HCT116 (cell line): ENCODE measurements at regions not wholly inside any gene's neighbourhood (a gene's known extent, or its start where the extent isn't known, plus 50 kb on each side); places are given as distances from the start of the nearest gene placed in this dataset.

ENCODE experiments used
- ATAC-seq: fragments of 200-7000 bp; cut with Tn5 transposase; 2 replicates; pipeline ENCODE4 v1.9.1; 2020; ENCODE audit warnings: mild to moderate bottlenecking, moderate library complexity
- BruUV-seq: library from RNA; stranded (reverse); fragments of 400-500 nt; replicated peaks from 2 replicates; lab custom pipeline; 2021; lab: Mats Ljungman, UMichigan
- CTCF ChIA-PET: fragments of 300-600 bp; sonication (Branson Sonifier 250); formaldehyde crosslinking; loops from one replicate; lab custom pipeline; 2021; ENCODE audit warnings: antibody characterized with exemption; lab: Charles Lee
- POLR2A ChIA-PET: fragments of 300-600, 350-600 bp; sonication (Branson Sonifier 250); formaldehyde crosslinking; loops from one replicate; lab custom pipeline; 2021; ENCODE audit warnings: antibody characterized with exemption; lab: Charles Lee
- RAD21 ChIA-PET, 2 experiments: fragments of 300-600 bp; sonication (Branson Sonifier 250); formaldehyde crosslinking; loops; one replicate each; lab custom pipeline; 2023; ENCODE audit warnings: low total read pairs in 2 of 2; ENCODE audit not compliant: uncharacterized antibody in 2 of 2, unreplicated experiment in 2 of 2, low non-redundant PET in 1 of 2; lab: Charles Lee
- DNase-seq: peaks from one replicate; pipeline ENCODE4 v3.0.0-alpha.2; 2010; ENCODE audit warnings: low read depth, low spot score
- H2AFZ ChIP-seq: fragments of 200-600 bp; shearing (Covaris generic), sonication (generic); 2 replicates; pipeline ENCODE4 v1.6.1; 2017; ENCODE audit warnings: low read depth, mixed run types, mixed read lengths, antibody characterized with exemption, low read length; ENCODE audit not compliant: poor library complexity, severe bottlenecking
- H3K27ac ChIP-seq: 2 replicates; pipeline ENCODE4 v1.5.1; 2012; ENCODE audit warnings: low read depth, low read length
- H3K27me3 ChIP-seq: fragments of 200-600 bp; sonication (generic); 2 replicates; pipeline ENCODE4 v1.6.1; 2016; ENCODE audit warnings: mixed run types, low read length, mixed read lengths; ENCODE audit not compliant: insufficient read depth
- H3K36me3 ChIP-seq, 2 experiments: fragments of 200-500 bp in 1 of 2; fragments of 200-600 bp in 1 of 2; sonication (Bioruptor generic) in 1 of 2; sonication (generic) in 1 of 2; 2 replicates each; pipeline versions ENCODE4 v1.5.1 to v1.6.1; 2014 to 2016; ENCODE audit warnings: low read length in 2 of 2, inconsistent platforms in 1 of 2, mixed read lengths in 1 of 2, mixed run types in 1 of 2; ENCODE audit not compliant: insufficient read depth in 2 of 2, control insufficient read depth in 1 of 2
- H3K4me1 ChIP-seq, 2 experiments: fragments of 200-600 bp in 1 of 2; sonication (generic) in 1 of 2; 2 replicates each; pipeline versions ENCODE4 v1.5.1 to v1.6.1; 2012 to 2017; ENCODE audit warnings: low read length in 2 of 2, inconsistent platforms in 1 of 2, mild to moderate bottlenecking in 1 of 2, mixed read lengths in 1 of 2, mixed run types in 1 of 2, moderate library complexity in 1 of 2; ENCODE audit not compliant: insufficient read depth in 2 of 2, control insufficient read depth in 1 of 2
- H3K4me2 ChIP-seq: fragments of 200-600 bp; sonication (generic); 2 replicates; pipeline ENCODE4 v1.6.1; 2017; ENCODE audit warnings: mixed run types, low read length, mixed read lengths
- H3K4me3 ChIP-seq, 2 experiments: fragments of 200-600 bp in 1 of 2; sonication (generic) in 1 of 2; replicated peaks in 1 of 2; 2 replicates each; pipeline ENCODE4 v1.5.1; 2011 to 2016; ENCODE audit warnings: low read length in 2 of 2, control low read depth in 1 of 2, low read depth in 1 of 2, mild to moderate bottlenecking in 1 of 2, mixed read lengths in 1 of 2, mixed run types in 1 of 2
- H3K79me2 ChIP-seq: fragments of 200-600 bp; sonication (generic); 2 replicates; pipeline ENCODE4 v1.6.1; 2017; ENCODE audit warnings: mild to moderate bottlenecking, mixed run types, low read length, moderate library complexity, mixed read lengths; ENCODE audit not compliant: insufficient read depth
- H3K9ac ChIP-seq: fragments of 200-600 bp; sonication (generic); 2 replicates; pipeline ENCODE4 v1.6.1; 2016; ENCODE audit warnings: low read length, mixed read lengths
- H3K9me2 ChIP-seq: fragments of 200-600 bp; sonication (generic), shearing (Covaris generic); 2 replicates; pipeline ENCODE4 v1.6.1; 2017; ENCODE audit warnings: mixed run types, mild to moderate bottlenecking, moderate library complexity; ENCODE audit not compliant: insufficient read depth
- H3K9me3 ChIP-seq, 2 experiments: fragments of 200-500 bp in 1 of 2; fragments of 200-600 bp in 1 of 2; sonication (Bioruptor generic) in 1 of 2; sonication (generic) in 1 of 2; 2 replicates each; pipeline ENCODE4 v1.6.1; 2014 to 2017; ENCODE audit warnings: low read length in 2 of 2, mixed read lengths in 2 of 2, inconsistent platforms in 1 of 2, low read depth in 1 of 2, mild to moderate bottlenecking in 1 of 2, mixed run types in 1 of 2, moderate library complexity in 1 of 2; ENCODE audit not compliant: control insufficient read depth in 1 of 2, insufficient read depth in 1 of 2
- H4K20me1 ChIP-seq: fragments of 200-600 bp; sonication (generic), shearing (Covaris generic); 2 replicates; pipeline ENCODE4 v1.6.1; 2017; ENCODE audit warnings: mixed run types, mild to moderate bottlenecking, moderate library complexity; ENCODE audit not compliant: insufficient read depth
- ATF3 ChIP-seq: IDR thresholded peaks from 2 replicates; pipeline ENCODE4 v1.6.1; 2012
- CBX3 ChIP-seq: IDR thresholded peaks from 2 replicates; pipeline ENCODE4 v1.6.1; 2012; ENCODE audit warnings: low read depth
- CEBPB ChIP-seq: IDR thresholded peaks from 2 replicates; pipeline ENCODE4 v1.6.1; 2012; ENCODE audit warnings: low read depth
- CTCF ChIP-seq, 3 experiments: fragments of 200-600 bp in 1 of 3; sonication (generic) in 1 of 3; IDR thresholded peaks in 2 of 3; conservative IDR thresholded peaks in 1 of 3; 2 replicates each; pipeline ENCODE4 v1.5.1; 2012 to 2017; ENCODE audit warnings: low read depth in 2 of 3, low read length in 2 of 3, antibody characterized with exemption in 1 of 3, borderline replicate concordance in 1 of 3, control low read depth in 1 of 3, mild to moderate bottlenecking in 1 of 3, mixed read lengths in 1 of 3, mixed run types in 1 of 3, moderate library complexity in 1 of 3; ENCODE audit not compliant: insufficient read depth in 1 of 3
- ELF1 ChIP-seq: IDR thresholded peaks from 2 replicates; pipeline ENCODE4 v1.6.1; 2012; ENCODE audit warnings: low read depth, borderline replicate concordance
- EZH2 ChIP-seq: fragments of 200-600 bp; sonication (generic); IDR thresholded peaks from 2 replicates; pipeline ENCODE4 v1.6.1; 2017; ENCODE audit warnings: antibody characterized with exemption, mixed run types
- JUND ChIP-seq: IDR thresholded peaks from 2 replicates; pipeline ENCODE4 v1.6.1; 2012
- POLR2A ChIP-seq: IDR thresholded peaks from 2 replicates; pipeline ENCODE4 v1.7.0; 2011; ENCODE audit warnings: borderline replicate concordance; ENCODE audit not compliant: insufficient read depth, insufficient read length; ENCODE audit errors: extremely low read depth
- RAD21 ChIP-seq: IDR thresholded peaks from 2 replicates; pipeline ENCODE4 v1.6.1; 2012; ENCODE audit warnings: low read depth, mild to moderate bottlenecking
- ZFX ChIP-seq: fragments of 450-650 bp; IDR thresholded peaks from 2 replicates; pipeline ENCODE4 v1.6.1; 2017
- intact Hi-C: fragments of 100-400 bp; cut with micrococcal nuclease; formaldehyde crosslinking; loops from 2 replicates; pipeline ENCODE4 v1.10.0; 2022
- TF ChIP-seq, protein P1 (sequence below): IDR thresholded peaks from 2 replicates; pipeline ENCODE4 v1.6.1; 2012; ENCODE audit warnings: low read depth
- TF ChIP-seq, protein P2 (sequence below): IDR thresholded peaks from 2 replicates; pipeline ENCODE4 v1.6.1; 2012

DNA sequence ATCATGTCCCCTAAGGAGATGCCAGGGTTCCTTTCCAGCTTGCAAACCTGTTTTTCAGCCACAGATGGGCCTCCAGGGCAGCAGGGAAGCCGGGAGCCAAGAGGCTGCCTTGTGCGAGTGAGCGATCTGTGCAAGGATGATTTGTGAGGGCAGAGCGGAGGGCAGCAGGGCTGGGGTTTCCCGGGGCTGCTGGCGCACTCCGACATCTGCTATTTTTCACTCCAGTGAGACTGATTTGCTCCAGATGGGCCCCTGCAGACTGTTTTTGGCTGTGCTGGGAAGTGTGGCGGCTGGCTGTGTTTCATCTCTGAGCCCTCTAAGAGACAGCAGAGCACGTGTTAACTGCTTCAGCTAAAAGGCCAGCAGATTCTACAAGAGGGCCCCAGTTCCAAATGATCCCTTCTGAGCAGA lies 466.2 kb downstream of the TYW1 start:
- ATAC-seq (no peak), DNase-seq (no peak)
- Histone ChIP-seq H3K9me2 (no peaks in the 10 kb centered on the region), H2AFZ (no peak overlapping the region), H3K36me3 (no peaks in the 10 kb centered on the region), H3K9me3 (no peaks in the 10 kb centered on the region), H3K27me3 (0 out of 2 replicates have a peak, but pooled peaks cover 6% of the 10 kb centered on the region), H3K27ac (no peak overlapping the region), H4K20me1 (no peaks in the 10 kb centered on the region), H3K4me1 (no peaks in the 10 kb centered on the region), H3K4me3 (no peak overlapping the region), H3K9ac (no peak overlapping the region), H3K4me2 (no peak overlapping the region), H3K79me2 (no peaks in the 10 kb centered on the region)
- ChIA-PET CTCF (no interaction called here), POLR2A (no interaction called here), RAD21 (no interaction called here)
- intact Hi-C loops = no loop called here
- TF ChIP-seq ELF1 (no peak), RAD21 (no peak), POLR2A (no peak), CBX3 (no peak)
- TF ChIP-seq, protein P1, sequence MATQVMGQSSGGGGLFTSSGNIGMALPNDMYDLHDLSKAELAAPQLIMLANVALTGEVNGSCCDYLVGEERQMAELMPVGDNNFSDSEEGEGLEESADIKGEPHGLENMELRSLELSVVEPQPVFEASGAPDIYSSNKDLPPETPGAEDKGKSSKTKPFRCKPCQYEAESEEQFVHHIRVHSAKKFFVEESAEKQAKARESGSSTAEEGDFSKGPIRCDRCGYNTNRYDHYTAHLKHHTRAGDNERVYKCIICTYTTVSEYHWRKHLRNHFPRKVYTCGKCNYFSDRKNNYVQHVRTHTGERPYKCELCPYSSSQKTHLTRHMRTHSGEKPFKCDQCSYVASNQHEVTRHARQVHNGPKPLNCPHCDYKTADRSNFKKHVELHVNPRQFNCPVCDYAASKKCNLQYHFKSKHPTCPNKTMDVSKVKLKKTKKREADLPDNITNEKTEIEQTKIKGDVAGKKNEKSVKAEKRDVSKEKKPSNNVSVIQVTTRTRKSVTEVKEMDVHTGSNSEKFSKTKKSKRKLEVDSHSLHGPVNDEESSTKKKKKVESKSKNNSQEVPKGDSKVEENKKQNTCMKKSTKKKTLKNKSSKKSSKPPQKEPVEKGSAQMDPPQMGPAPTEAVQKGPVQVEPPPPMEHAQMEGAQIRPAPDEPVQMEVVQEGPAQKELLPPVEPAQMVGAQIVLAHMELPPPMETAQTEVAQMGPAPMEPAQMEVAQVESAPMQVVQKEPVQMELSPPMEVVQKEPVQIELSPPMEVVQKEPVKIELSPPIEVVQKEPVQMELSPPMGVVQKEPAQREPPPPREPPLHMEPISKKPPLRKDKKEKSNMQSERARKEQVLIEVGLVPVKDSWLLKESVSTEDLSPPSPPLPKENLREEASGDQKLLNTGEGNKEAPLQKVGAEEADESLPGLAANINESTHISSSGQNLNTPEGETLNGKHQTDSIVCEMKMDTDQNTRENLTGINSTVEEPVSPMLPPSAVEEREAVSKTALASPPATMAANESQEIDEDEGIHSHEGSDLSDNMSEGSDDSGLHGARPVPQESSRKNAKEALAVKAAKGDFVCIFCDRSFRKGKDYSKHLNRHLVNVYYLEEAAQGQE = no peak
- no TSS peak for BruUV-seq

GRCh38 chr7:67463316-67463715 lies 466.7 kb downstream of the TYW1 start:
- Histone ChIP-seq H3K9me3 (no peaks in the 10 kb centered on the region), H2AFZ (no peak overlapping the region), H3K4me1 (no peaks in the 10 kb centered on the region), H4K20me1 (no peaks in the 10 kb centered on the region), H3K36me3 (no peaks in the 10 kb centered on the region), H3K79me2 (no peaks in the 10 kb centered on the region), H3K9ac (no peak overlapping the region), H3K9me2 (no peaks in the 10 kb centered on the region), H3K4me2 (no peak overlapping the region), H3K4me3 (no peak overlapping the region), H3K27ac (no peak overlapping the region), H3K27me3 (0 out of 2 replicates have a peak, but pooled peaks cover 5% of the 10 kb centered on the region)
- POLR2A ChIA-PET = no interaction called here
- no peak for ATAC-seq
- no peak for DNase-seq
- no TSS peak for BruUV-seq
- CTCF ChIA-PET = no interaction called here
- intact Hi-C loops = no loop called here
- RAD21 ChIA-PET = no interaction called here
- TF ChIP-seq ZFX (no peak), CEBPB (no peak), CTCF (IDR thresholded peaks at IDR 0.05 in 2 of 3, conservative IDR thresholded peaks at IDR 0.05 in 1 of 3; ENCODE audit: borderline replicate concordance in 1 of 3, insufficient read depth in 1 of 3, low read depth in 2 of 3, low read length in 2 of 3) (no peak), ATF3 (no peak), JUND (no peak), EZH2 (no peak)
- TF ChIP-seq, protein P1 = no peak
- TF ChIP-seq, protein P2, sequence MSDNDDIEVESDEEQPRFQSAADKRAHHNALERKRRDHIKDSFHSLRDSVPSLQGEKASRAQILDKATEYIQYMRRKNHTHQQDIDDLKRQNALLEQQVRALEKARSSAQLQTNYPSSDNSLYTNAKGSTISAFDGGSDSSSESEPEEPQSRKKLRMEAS = no peak
